Upper lobe of left lung (tissue), 6 donors: ENCODE measurements at regions not wholly inside any gene's neighbourhood (a gene's known extent, or its start where the extent isn't known, plus 50 kb on each side); places are given as distances from the start of the nearest gene placed in this dataset.
A peak's percentile ranks its signal among the peaks of the same experiment; 100 is the strongest.

Experiments
- ATAC-seq, 2 donors: fragments of 200-7000 bp; cut with Tn5 transposase; one replicate each; pipeline ENCODE4 v1.9.1; 2022; ENCODE audit warnings: mild to moderate bottlenecking in 2 of 2, moderate library complexity in 2 of 2; ENCODE audit not compliant: low FRiP score in 2 of 2
- DNase-seq, 2 donors: peaks; one replicate each; pipeline ENCODE4 v3.0.0-alpha.2; 2019 to 2020
- H3K27ac ChIP-seq, 4 donors: fragments of 200-600 bp; sonication (generic); one replicate each; pipeline ENCODE4 v1.5.1; 2016 to 2019
- H3K27me3 ChIP-seq, 4 donors: fragments of 200-600 bp; sonication (generic); one replicate each; pipeline ENCODE4 v1.5.1; 2017 to 2019
- H3K36me3 ChIP-seq, 4 donors: fragments of 200-600 bp; sonication (generic); one replicate each; pipeline ENCODE4 v1.5.1; 2016 to 2019
- H3K4me1 ChIP-seq, 4 donors: fragments of 200-600 bp; sonication (generic); one replicate each; pipeline ENCODE4 v1.5.1; 2018 to 2019
- H3K4me3 ChIP-seq, 4 donors: fragments of 200-600 bp; sonication (generic); one replicate each; pipeline ENCODE4 v1.5.1; 2017 to 2019; ENCODE audit warnings: mild to moderate bottlenecking in 2 of 4, moderate library complexity in 1 of 4
- H3K9me3 ChIP-seq, 4 donors: fragments of 200-600 bp; sonication (generic); one replicate each; pipeline ENCODE4 v1.5.1; 2018 to 2019
- EP300 ChIP-seq, 4 donors: sonication (generic); formaldehyde crosslinking; IDR thresholded peaks; one replicate each; pipeline ENCODE4 v1.5.1; 2017; ENCODE audit warnings: antibody characterized with exemption in 4 of 4, control low read depth in 2 of 4
- POLR2A ChIP-seq, 4 donors: fragments of 450-650 bp; IDR thresholded peaks; one replicate each; pipeline ENCODE4 v1.5.1; 2016 to 2017; ENCODE audit warnings: antibody characterized with exemption in 4 of 4, mild to moderate bottlenecking in 2 of 4
- POLR2AphosphoS5 ChIP-seq, 2 donors: sonication (generic); formaldehyde crosslinking; IDR thresholded peaks; one replicate each; pipeline ENCODE4 v1.5.1; 2017; ENCODE audit warnings: antibody characterized with exemption in 2 of 2
- WGBS, 2 donors: methylation state at CpG; one replicate each; pipeline ENCODE4 v1.1.5; 2017 to 2018; 5-methylcytosine and 5-hydroxymethylcytosine counted together
- TF ChIP-seq, protein P1 (sequence below), 6 experiments: fragments of 450-650 bp in 4 of 6; fragments of 200-600 bp in 2 of 6; sonication (generic) in 2 of 6; IDR thresholded peaks; one replicate each; pipeline ENCODE4 v1.5.1; 2016 to 2019; ENCODE audit warnings: antibody characterized with exemption in 6 of 6
- donor health status: DM: no; HTN: no; CAD: no; lungs with moderate emphysema.
- donor health status: DM: no; HTN: yes; CAD: no; lungs with severe emphysema.

- H3K4me3 ChIP-seq, result no peak overlapping the region
- ATAC-seq, result no peak
- 88 to 90% methylated on average over 6 to 8 of the region's 8 CpGs for WGBS, 2 donors
- TF ChIP-seq POLR2A (IDR thresholded peaks at IDR 0.05), result no peak
- no peak for TF ChIP-seq EP300 (IDR thresholded peaks at IDR 0.05)
- TF ChIP-seq, protein P1, sequence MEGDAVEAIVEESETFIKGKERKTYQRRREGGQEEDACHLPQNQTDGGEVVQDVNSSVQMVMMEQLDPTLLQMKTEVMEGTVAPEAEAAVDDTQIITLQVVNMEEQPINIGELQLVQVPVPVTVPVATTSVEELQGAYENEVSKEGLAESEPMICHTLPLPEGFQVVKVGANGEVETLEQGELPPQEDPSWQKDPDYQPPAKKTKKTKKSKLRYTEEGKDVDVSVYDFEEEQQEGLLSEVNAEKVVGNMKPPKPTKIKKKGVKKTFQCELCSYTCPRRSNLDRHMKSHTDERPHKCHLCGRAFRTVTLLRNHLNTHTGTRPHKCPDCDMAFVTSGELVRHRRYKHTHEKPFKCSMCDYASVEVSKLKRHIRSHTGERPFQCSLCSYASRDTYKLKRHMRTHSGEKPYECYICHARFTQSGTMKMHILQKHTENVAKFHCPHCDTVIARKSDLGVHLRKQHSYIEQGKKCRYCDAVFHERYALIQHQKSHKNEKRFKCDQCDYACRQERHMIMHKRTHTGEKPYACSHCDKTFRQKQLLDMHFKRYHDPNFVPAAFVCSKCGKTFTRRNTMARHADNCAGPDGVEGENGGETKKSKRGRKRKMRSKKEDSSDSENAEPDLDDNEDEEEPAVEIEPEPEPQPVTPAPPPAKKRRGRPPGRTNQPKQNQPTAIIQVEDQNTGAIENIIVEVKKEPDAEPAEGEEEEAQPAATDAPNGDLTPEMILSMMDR (IDR thresholded peaks at IDR 0.05), result no peak
- no peak for TF ChIP-seq POLR2AphosphoS5 (IDR thresholded peaks at IDR 0.05)
- H3K27me3 ChIP-seq, result no peaks in the 10 kb centered on the region
- no peak for DNase-seq
- H3K4me1 ChIP-seq, result peaks cover 11 to 24% (median 14%) of the 10 kb centered on the region in 4 donors
- H3K36me3 ChIP-seq, result no peaks in the 10 kb centered on the region
- no peaks in the 10 kb centered on the region for H3K9me3 ChIP-seq
- no peak overlapping the region for H3K27ac ChIP-seq
Measured at GRCh38 chr10:124158592-124158991, 65.2 kb upstream of the CHST15 start.

- Histone ChIP-seq H3K9me3 (no peaks in the 10 kb centered on the region), H3K27ac (no peak overlapping the region), H3K4me3 (no peak overlapping the region), H3K36me3 (no peaks in the 10 kb centered on the region), H3K27me3 (no peaks in the 10 kb centered on the region), H3K4me1 (peaks cover 25 to 37% (median 27%) of the 10 kb centered on the region in 4 donors)
- WGBS, 2 donors, result 50 to 73% methylated on average over 3 to 4 of the region's 4 CpGs
- DNase-seq (no peak), ATAC-seq (no peak)
- no peak for TF ChIP-seq EP300 (IDR thresholded peaks at IDR 0.05)
- TF ChIP-seq POLR2A (IDR thresholded peaks at IDR 0.05), result no peak
Measured at GRCh38 chr10:124157271-124157681, 63.9 kb upstream of the CHST15 start.

DNA sequence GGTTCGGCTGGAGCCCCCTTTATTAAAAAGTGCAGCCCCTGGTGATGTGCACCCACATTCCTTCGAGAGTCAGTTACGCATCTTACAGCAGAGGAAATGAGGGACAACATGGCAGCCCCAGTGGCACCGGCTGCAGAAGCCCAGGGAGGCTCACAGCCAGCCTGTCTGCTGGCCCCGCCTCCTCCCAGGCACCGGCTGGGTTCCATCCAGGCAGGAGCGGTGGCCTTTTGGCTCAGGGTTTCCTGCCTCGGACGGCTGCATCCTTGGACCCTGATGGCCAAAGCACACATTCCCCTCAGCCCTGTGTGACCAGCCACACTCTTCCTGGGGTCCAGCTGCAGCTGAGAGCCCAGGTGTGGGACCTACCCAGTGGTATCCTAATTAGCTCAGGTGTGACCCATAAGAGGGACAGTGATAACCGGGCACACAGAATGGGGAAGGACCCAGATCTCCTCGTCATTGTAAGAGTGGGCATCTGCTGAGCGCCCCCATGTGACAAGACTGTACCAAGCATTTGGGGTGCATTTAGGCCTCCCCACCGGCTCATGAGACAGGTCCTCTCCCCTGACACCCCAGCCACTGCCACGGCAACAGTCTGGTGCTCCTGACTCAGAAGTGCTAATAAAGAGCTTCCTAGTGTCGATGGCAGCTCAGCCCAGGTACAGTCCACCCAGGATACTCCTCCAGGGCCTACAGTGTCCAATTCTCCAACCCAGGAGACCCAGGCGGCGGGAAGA lies 63.3 kb upstream of the CHST15 start:
- Histone ChIP-seq H3K27me3 (no peaks in the 10 kb centered on the region), H3K4me1 (peaks cover 25 to 43% (median 32%) of the 10 kb centered on the region in 4 donors), H3K9me3 (no peaks in the 10 kb centered on the region), H3K4me3 (no peak overlapping the region), H3K36me3 (no peaks in the 10 kb centered on the region), H3K27ac (peak overlapping the region in 1 of 4 donors; percentile 53)
- DNase-seq (peak; percentile 32 to 69), ATAC-seq (no peak)
- WGBS, 2 donors, result 61 to 72% methylated on average over 8 to 15 of the region's 17 CpGs
- TF ChIP-seq, protein P1 (IDR thresholded peaks at IDR 0.05), result peak in 1 of 6 experiments; percentile 6
- no peak for TF ChIP-seq POLR2A (IDR thresholded peaks at IDR 0.05)

DNA sequence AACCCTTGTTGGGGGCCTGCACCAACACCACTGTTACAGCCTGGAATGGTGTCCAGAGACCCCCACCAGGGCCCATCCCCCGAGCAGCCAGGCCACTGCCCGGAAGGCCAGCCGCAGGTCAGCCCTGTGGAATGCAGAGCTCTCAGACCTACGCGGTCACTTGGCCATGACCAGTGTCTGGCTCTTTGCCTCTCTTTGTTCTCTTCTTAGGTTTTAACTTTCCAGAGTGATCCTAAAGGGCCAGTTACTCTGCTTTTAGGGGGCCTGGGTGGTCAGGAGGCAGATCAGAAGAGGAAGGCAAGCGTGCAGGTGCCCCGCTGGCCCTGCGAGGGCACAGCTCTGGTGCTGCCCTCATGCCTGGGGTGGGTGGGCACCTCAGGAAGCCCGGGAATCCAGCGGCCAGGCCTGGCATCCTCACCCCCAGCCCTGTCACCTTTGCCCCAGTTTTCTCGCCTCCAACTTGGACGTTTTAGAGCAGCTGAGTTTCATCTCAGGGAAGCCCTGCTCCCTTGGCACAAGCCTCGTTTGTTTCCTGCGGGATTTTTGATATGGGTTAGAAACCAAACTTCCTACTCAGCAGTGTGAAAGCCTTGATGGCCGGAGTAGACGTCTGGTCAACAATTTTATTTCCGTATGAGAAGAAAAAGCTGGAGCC lies 62.5 kb upstream of the CHST15 start:
- TF ChIP-seq POLR2AphosphoS5 (IDR thresholded peaks at IDR 0.05), result no peak
- TF ChIP-seq, protein P1 (IDR thresholded peaks at IDR 0.05), result no peak
- TF ChIP-seq EP300 (IDR thresholded peaks at IDR 0.05), result no peak
- TF ChIP-seq POLR2A (IDR thresholded peaks at IDR 0.05), result no peak
- Histone ChIP-seq H3K27ac (peak overlapping the region in 2 of 4 donors; percentile 52 to 53), H3K9me3 (no peaks in the 10 kb centered on the region), H3K36me3 (no peaks in the 10 kb centered on the region), H3K4me3 (no peak overlapping the region), H3K4me1 (peaks cover 25 to 45% (median 32%) of the 10 kb centered on the region in 4 donors), H3K27me3 (no peaks in the 10 kb centered on the region)
- DNase-seq (peak in 1 of 2 donors; percentile 66), ATAC-seq (no peak)
- 45 to 56% methylated on average over 11 to 17 of the region's 17 CpGs for WGBS, 2 donors

DNA sequence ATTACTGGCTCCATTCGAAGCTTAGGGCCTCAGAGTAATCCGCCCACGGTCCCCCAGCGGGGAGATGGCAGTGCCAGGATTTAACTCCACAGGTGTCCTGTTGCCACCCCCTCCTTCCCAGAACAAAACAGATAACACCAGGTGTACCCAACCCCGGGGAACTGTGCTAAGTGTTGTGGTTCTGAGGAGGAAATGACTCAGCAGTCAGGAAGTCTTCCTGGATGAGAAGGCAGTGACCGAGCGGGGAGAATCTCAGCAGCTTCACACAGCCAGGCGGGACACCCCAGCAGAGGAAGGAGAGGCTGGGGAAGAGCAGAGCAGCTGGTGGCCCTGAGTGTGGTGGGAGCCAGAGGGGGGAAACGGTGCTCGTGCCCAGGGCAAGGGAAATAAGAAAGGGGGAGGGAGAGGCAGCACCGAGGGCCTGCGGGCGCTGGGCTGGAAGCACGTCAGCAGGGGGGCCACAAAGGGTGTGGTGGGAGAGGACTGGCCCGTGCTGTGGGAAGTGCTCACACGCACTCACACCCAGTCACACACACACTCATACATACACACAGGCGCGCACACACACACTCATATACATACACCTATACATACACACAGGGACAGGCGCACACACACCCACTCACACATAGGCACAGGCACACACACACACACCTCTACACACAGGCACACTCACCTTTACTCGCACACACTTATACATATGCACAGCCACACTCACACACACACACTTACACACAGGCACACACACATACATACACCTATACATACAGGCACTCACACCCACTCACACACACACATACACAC lies 59.8 kb upstream of the CHST15 start:
- Histone ChIP-seq H3K4me3 (no peak overlapping the region), H3K4me1 (peaks cover 25 to 45% (median 32%) of the 10 kb centered on the region in 4 donors), H3K27me3 (no peaks in the 10 kb centered on the region), H3K9me3 (no peaks in the 10 kb centered on the region), H3K36me3 (no peaks in the 10 kb centered on the region), H3K27ac (peak overlapping the region; percentile 56 to 87 (median 79))
- TF ChIP-seq POLR2AphosphoS5 (IDR thresholded peaks at IDR 0.05) (peak; percentile 62 to 68), POLR2A (IDR thresholded peaks at IDR 0.05) (no peak), EP300 (IDR thresholded peaks at IDR 0.05) (peak in 1 of 4 donors; percentile 7)
- TF ChIP-seq, protein P1 (IDR thresholded peaks at IDR 0.05), result no peak
- ATAC-seq (peak; percentile 53 to 80), DNase-seq (peak; percentile 73 to 81)
- 22 to 46% methylated on average over 14 to 19 of the region's 20 CpGs for WGBS, 2 donors
